COLO668 (cell line): ENCODE measurements at regions not wholly inside any gene's neighbourhood (a gene's known extent, or its start where the extent isn't known, plus 50 kb on each side); places are given as distances from the start of the nearest gene placed in this dataset.
A peak's percentile ranks its signal among the peaks of the same experiment; 100 is the strongest.

Experiments
- DNase-seq: peaks from one replicate; lab custom pipeline; 2025; ENCODE audit not compliant: unreplicated experiment; lab: John Stamatoyannopoulos, UW

DNA sequence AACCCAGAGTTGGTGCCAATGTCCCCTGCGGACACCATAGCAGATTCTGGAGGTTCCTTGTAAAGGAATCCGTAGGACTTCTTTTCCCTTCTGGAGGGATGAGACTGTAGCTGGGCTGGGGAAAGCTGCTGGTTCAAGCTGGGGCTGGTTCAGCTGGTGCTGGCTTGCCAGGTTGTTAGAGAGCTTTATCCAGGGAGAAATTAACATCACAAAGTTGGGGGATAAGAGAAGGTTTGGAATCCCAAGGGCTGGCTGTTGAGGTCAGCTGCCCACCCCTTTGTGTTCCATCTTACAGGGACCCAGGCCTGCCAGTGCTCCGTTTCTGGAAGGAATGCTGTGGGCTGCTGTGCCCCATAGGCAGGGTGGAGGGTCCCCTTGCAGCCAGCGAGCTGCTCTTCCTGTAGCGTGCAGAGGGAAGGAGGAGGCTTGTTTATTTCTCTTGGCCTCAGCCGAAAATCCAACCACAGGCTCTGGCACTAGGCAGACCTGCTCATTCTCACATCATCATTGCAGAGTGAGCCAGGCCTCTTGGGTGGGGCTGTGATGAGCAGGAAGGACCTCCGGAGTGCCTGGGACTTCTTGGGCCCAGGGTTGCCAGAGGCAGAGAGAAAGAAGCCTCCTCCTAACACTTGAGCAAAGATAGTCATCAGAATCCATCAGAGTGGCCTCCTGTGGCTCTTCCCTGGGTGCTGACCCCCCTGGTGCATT is 251.1 kb downstream of the SEC14L1 start:
- DNase-seq: peak; percentile 12

DNA sequence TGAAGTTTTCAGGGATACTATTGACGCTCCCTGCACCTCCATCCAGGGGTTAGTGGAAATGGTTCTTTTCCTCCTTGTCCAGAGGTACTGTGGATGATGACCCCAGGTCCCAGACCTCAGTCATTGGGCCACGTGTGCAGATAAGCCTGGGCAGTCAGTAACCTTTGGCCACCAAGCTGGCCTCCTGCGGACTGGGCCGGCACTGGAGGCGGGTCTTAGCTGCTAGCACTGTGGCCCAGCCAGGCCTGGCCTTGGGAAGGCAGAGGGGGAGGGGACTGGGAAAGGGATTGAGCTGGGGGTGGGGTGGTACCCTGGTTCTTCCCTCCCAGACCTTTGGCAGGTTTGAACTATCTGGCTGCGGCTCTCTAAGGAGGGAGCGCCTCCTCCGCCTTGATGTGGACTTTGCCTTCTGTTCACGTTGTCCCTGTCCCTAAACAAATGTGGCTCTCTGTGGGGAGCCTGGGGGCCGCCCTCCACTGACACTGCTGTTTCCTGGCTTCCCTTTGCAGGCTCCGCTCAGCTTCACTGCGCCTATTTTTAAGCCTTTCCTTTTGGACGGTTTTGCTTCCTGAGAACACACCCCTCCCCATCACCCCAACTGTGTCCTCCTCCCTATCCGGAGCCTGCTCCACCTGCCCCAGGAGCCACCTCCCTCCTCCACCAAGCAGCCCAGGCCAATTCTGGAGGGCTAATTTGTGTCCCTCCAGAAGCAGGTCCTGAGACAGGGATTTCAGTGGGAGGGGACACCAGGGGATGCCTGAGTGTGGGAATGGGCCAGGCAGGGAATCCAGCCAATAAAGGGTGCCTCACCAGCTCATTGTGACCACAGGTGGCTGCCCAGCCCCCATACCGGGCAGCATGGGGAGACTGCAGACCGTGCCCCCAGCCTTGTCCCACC is 251.9 kb downstream of the SEC14L1 start:
- peak; percentile 66 for DNase-seq

DNA sequence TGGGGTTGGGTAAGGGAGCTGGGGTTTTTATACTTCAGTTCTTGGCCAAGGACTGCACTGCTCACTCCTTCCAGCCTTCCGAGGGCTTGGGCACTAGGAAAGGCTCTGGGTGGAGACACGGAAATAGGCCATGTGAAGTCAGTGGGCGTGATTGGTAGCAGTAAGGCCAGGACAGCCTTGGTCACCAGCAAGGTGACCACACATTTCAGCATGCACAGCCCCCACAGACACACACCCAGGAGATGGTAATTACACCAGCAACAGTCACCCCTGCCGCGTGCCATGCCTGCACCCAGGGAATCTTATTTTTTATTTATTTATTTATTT is 252.5 kb downstream of the SEC14L1 start:
- DNase-seq: no peak

DNA sequence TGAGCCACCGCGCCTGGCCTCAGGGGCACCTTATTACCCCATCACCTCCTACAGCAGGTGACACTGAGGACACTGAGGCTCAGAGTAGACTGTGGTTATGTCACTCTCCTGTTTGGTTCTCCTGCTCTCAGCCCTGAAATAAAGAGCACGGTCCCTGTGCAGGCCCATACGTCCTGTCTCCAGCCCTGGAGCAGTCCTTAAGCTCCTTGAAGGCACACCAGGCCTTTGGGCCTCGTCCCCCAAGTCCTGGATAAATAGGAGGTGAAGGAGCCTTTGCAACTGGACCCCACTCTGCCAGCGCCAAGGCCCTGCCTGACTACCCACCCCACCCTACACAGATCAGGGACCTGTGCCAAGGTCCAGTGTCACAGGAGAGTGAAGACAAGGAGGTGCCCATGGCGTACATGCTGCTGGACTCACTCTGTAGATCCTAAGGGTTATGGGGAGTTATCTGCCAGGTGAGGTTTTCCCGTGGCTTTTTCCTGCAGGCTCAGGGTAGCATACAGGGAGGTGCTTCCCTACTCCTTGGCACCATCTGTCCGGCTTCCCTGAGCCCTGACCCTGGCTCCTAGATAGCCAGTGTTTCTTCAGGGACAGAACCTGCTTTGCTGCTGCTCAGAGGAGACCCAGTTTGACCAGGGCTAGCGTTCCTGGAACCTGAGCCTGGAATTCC is 253.2 kb downstream of the SEC14L1 start:
- DNase-seq: no peak

DNA sequence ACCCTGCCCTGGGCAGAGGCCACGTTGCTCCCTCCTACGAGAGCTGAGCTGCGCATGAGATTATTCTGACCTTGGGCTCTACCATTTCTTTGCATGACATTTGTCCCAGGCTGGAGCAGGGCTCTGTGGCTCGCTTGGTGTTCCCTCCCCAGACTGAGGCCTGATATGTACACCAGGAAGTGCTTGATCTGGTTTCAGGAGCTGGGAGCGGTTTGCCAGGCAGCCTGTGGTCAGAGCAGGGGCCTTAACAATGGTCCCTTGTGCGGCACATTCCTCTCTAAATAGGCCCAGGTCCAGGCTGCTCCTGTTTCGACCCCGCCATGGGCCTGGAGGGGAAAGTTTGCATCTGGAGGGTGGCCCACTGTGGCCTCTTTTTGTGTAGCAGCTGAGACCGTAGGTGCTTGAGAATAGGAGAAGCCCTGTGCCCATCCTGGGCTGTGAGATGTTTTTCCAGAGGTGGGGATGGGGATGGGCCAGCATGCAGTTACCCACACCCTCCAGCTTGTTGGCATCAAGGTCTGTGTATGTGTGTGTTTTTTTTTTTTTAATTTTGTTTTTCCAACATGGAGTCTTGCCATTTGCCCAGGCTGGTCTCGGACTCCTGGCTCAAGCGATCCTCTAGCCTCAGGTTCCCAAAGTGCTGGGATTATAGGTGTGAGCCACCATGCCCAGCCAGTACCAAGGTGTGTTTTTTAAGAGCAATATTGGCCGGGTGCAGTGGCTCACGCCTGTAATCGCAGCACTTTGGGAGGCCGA is 253.9 kb downstream of the SEC14L1 start:
- peak; percentile 23 for DNase-seq

DNA sequence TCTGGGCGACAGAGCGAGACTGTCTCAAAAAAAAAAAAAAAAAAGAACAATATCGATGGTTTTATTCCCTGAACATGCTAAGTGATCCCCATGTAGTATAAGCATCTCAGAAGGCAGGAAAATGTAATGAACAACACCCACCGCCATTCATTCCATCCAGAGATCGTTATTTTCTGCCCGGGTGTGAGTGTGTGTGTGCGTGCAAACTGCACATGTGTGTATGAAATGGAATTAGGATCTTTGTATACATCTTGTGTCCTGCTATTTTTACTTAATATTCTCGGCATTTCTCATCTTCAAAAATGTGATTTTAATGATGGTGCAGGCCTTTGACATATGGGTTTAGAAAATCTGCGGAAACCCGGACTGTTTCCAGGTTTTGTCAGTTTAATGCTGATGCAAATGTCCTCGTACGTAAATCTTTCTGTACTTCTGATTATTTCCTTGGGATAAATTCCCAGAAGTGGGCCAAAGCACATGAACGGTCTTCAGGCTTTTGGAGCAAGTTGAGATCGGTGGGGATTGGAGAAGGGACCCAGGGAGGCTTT is 254.8 kb downstream of the SEC14L1 start:
- DNase-seq: no peak

DNA sequence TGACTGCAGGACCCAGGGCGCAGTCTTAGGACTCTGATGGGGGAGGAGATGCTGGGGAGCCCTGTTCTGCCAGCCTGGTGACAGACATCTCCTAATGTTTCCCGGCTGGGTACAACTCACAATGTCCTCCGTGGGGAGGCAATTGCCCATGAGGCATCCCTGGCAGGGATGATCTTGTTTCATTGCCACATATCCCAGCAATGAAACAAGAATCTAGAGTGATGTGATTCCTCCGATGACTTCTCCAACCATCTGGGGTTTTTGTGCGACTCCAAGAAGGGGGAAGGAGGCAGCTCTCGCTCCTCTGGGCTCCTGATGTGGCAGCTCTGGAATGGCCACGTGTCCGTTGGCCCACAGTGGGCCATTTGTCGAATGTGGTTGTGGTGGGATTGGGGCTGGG is 255.8 kb downstream of the SEC14L1 start:
- no peak for DNase-seq

DNA sequence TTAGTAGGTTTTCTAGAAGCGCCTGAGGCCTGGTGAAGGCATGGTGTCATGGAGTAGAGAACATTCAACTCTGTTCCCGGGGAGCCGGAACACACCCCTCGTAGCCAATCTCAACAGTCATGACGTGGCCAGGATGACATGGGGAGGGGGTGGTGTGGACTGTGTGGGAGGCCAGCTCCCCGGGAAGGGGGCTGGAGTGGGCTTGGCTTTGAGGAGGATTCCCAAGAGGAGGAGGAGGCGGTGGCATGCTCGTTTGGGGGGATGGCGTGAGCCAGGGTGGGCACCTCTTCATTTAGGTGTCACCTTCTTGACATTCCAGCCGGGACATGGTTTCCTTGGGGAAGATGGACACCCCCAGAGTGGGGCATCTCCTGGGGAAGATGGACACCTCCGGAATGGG is 257.5 kb downstream of the SEC14L1 start:
- no peak for DNase-seq

DNA sequence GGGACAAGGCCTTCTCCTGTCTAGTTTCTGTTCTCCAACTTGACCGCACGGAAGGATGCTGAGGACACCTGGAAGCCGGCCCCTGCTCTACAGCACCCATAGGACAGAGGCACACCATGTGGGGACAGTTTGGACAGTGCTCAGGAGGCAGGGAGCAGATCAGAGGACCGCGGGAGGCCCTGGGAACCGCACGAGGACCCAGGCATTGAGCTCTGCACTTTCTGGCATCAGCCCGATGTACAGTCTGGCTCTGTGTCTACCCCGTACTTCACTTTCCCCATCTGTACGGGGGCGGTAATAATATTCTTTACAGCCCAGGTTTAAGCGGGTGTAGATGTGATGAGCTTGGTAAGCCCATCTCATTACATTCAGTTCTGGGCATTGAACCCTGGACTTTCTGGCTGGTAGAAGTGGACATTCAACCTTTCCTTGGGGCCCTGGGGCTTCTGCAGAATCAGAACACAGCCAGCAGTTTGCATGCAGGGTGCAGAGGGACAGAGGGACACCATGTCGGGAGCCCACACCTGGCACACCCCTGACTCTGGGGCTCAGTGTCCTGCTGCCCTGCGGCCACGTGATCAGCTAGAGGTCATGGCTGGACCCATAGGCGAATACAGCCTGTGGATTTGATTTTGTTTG is 258.7 kb downstream of the SEC14L1 start:
- DNase-seq: no peak

DNA sequence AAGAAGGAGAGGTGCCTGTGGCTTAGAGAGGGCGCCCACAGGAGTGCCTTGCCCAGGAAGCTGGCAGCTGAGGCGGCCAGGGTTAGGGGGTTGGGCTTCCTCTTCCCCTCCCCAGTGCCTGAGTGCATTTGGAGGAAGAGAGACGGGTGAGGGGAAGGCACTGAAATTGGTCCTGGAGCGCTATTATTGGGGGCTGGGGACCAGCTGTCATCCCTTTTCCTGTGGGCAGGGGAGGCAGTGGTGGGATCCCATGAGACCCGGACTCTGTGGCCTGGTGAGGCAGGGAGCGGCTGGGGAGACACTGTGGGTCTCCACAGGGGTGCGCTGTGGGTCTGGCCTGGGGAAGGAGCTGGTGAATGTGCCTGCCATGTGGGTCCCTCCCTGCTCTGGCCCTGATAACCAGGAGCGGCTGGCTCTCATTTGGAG is 259.7 kb downstream of the SEC14L1 start:
- DNase-seq: peak; percentile 13

DNA sequence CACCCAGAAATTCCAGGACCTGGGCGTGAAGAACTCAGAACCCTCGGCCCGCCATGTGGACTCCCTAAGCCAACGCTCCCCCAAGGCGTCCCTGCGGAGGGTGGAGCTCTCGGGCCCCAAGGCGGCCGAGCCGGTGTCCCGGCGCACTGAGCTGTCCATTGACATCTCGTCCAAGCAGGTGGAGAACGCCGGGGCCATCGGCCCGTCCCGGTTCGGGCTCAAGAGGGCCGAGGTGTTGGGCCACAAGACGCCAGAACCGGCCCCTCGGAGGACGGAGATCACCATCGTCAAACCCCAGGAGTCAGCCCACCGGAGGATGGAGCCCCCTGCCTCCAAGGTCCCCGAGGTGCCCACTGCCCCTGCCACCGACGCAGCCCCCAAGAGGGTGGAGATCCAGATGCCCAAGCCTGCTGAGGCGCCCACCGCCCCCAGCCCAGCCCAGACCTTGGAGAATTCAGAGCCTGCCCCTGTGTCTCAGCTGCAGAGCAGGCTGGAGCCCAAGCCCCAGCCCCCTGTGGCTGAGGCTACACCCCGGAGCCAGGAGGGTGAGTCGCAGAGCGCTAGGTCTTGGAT is 261.5 kb downstream of the SEC14L1 start:
- no peak for DNase-seq

DNA sequence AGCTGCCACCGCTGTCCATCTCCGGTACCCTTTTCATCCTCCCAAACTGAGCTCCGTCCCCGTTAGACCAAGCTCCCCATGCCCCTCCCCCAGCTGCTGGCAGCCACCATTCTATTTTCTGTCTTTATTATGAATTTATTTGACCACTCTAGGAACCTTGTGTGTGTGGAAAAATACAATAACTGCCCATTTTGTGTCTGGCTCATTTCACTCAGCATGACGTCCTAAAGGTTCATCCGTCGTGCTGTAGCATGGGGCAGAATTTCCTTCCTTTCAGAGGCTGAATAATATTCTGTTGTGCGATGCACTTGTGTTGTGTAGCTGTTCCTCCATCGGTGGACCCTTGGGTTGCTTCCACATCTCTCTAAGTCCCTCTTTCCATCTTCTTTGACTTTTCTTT is 263.1 kb downstream of the SEC14L1 start:
- no peak for DNase-seq

DNA sequence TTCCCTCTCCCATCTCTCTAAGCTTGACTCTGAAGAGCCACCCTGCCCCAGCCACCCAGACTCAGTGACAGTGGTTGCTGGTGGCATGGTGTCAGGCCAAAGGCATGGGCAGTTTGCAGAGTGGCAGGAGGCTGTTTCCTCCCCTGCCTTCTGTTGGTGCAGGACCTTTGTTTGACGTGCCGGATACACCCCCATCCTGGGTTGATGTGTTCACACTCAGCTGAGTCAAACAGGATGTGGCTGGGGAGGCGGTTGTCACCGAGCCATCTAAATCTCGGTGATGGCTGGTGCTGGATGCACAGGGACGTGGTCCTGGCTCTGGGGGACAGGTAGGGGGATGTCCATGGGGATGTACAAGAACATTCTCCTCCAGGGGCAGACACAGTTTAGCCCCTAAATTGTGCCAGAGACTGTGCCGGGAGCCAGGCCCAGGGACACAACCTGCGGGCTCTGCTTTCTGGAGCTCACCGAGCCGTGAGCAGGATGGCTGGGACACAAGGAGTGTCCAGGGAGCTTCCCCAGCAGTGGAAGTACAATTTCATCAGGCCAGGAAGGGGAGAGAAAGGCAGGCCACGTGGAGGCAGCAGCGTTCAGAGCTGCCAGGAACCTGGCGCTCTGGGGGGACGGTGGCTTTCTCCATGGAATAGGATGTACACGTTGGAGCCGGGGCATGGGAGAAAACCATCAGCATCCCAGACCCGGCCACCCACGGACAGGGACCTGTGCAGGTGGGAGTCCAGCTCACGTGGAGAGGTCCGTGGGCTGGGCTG is 264.2 kb downstream of the SEC14L1 start:
- no peak for DNase-seq

DNA sequence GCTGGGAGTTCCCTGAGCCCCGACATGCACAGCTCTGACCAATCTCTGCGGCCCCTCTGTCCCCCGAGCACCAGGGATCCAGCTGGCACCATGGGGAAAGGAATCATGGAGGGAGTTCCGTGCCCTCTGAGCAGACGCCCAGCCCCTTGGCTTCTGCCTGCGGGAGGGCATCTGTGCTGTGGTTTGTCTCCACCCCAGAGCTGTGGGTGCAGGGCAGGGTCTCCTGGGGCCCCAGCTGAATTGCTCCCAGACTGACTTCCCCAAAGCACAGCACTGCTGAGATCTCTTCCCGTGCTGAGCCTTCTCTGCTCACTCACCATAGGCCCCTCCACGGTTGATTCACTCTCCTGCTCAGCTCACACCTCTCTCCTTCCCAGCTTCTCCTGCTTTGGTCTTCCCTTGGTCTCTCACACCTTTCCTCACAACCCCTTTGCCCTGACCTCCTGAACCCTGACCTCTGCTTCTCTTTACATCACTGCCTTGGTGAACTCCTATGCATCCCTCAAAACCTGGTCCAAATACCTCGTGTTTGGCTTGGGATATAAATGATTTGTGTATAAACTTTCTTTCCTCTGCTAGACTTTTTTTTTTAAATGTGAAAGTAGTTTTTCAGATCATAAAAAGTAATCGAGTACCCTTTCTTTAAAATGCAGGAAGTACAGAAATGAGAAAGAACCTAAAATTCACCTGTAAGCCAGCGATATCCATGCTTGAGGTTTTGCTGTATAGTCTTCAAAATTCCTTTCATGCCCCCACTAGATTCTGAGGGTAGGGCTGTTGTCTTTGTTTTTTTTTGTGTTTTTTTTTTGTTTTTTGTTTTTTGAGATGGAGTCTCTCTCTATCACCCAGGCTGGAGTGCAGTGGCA is 265.3 kb downstream of the SEC14L1 start:
- no peak for DNase-seq

DNA sequence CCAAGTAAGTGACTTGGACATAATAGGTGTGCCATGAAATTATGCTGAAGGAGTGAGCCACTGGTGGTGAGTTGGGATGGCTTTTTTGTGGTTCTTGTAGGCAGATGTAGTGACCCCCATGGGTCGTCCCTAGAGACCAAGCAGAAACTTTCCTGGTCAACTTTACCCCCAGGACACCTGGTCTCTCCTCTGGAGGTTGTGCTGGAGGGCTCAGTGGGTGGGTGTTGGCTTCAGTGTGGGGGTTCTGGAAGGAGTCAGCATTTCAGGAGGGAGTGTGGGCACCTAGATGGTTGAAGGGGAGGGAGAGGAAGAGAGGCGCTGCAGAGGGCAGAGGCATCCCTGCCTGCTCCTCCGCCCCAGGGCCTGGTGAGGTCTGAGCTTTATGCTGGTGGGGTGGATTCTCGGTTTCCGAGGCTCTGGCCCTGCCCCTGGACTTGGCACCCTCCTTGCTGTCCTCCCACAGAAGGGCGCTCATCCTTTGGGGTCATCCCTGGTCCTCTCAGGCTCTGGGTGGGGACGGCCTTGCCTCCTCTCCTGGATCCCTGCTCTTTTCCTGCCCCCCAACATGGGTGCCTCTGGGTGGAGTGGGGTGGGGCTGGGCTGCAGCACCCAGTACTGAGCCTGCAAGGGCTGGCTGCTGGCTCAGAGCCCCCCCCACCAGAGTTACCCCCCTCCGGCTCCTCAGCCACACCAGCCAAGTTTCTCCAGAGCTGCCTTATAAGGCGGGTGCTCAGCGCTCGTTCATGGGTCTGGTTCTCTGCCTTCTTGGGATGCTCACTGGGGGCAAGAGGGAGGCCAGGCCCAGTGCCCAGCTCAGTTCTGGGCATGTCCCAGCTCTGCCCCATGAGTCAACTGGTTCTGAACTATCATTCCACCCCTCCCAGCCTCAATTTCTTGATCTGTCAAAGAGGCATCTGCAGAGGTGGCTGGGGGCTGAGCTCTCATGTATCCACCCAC is 266.8 kb downstream of the SEC14L1 start:
- no peak for DNase-seq

DNA sequence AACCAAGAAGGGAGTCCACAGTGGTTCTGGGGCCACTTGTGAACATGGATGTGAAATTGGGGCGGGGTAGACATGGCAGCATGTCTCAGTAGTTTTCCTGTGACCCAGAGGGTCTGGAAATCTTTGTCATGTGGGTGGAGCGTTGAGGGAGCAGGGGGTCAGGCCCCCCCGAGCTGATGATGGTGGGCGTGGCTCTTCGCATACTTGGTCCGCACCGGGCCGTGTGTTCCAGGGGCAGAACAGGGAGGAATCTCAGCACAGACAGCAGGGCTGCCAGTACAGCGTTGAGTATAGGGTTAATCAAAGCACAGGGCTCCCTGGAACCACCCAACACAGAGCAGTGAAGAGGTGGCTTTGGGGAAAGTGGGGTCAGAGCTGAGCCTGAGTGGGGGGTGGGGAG is 267.5 kb downstream of the SEC14L1 start:
- no peak for DNase-seq
